Omental fat pad (tissue), 3 donors: ENCODE measurements at regions not wholly inside any gene's neighbourhood (a gene's known extent, or its start where the extent isn't known, plus 50 kb on each side); places are given as distances from the start of the nearest gene placed in this dataset.
"Not testable (repeated sequence)": the region's sequence is repeated elsewhere in the genome, so short reads cannot be mapped to it uniquely, and the experiment has no call there.

Source experiments
- ATAC-seq: fragments of 150-250 bp; one replicate; pipeline ENCODE4 v1.9.1; 2016; ENCODE audit warnings: mild to moderate bottlenecking, moderate library complexity; ENCODE audit not compliant: low FRiP score
- DNase-seq: peaks from one replicate; pipeline ENCODE4 v3.0.0-alpha.2; 2019; ENCODE audit warnings: low spot score
- TF ChIP-seq, protein P1 (sequence below), 3 donors: fragments of 450-650 bp; IDR thresholded peaks; one replicate each; pipeline ENCODE4 v1.5.1; 2016 to 2017; ENCODE audit warnings: antibody characterized with exemption in 3 of 3, mild to moderate bottlenecking in 3 of 3, moderate library complexity in 2 of 3

- TF ChIP-seq, protein P1, sequence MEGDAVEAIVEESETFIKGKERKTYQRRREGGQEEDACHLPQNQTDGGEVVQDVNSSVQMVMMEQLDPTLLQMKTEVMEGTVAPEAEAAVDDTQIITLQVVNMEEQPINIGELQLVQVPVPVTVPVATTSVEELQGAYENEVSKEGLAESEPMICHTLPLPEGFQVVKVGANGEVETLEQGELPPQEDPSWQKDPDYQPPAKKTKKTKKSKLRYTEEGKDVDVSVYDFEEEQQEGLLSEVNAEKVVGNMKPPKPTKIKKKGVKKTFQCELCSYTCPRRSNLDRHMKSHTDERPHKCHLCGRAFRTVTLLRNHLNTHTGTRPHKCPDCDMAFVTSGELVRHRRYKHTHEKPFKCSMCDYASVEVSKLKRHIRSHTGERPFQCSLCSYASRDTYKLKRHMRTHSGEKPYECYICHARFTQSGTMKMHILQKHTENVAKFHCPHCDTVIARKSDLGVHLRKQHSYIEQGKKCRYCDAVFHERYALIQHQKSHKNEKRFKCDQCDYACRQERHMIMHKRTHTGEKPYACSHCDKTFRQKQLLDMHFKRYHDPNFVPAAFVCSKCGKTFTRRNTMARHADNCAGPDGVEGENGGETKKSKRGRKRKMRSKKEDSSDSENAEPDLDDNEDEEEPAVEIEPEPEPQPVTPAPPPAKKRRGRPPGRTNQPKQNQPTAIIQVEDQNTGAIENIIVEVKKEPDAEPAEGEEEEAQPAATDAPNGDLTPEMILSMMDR (IDR thresholded peaks at IDR 0.05) = no peak
- ATAC-seq = no peak
- DNase-seq = no peak
Observed at GRCh38 chr5:32869216-32869615, 158.1 kb downstream of the NPR3 start.

DNA sequence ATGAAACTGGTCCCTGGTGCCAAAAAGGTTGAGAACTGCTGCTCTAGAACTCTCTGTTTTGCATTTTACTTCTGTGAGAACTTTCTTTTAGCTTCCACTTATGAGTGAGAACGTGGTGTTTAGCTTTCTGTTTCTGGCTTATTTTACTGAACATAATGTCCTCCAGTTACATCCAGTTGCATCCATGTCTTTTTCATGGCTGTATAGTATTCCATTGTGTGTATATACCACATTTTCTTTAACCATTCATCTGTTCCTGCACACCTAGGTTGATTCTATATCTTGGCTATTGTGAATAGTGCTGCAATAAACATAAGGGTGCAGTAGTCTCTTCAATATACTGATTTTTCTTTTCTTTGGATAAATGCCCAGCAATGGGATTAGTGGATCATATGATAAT lies 165.7 kb downstream of the NPR3 start:
- TF ChIP-seq, protein P1 (IDR thresholded peaks at IDR 0.05) = no peak
- ATAC-seq (no peak), DNase-seq (no peak)

- ATAC-seq = not testable (repeated sequence)
Observed at GRCh38 chr5:32879364-32879763, 168.2 kb downstream of the NPR3 start.

DNA sequence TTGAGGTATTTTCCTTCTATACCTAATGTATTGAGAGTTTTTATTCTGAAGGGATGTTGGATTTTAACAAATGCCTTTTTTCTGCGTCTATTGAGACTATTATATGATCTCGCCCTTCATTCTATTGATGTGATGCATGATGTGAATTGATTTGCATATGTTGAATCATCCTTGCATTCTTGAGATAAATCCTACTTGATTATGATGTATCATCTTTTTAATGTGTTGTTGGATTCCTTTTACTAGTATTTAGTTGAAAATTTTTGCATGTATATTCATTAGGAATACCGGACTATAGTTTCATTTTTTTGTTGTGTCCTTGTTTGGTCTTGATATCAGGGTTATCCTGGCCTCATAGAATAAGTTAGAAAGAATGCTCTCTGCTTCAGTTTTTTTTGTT lies 169.7 kb downstream of the NPR3 start:
- DNase-seq (no peak), ATAC-seq (no peak)
- TF ChIP-seq, protein P1 (IDR thresholded peaks at IDR 0.05) = no peak

More at GRCh38 chr5:32879364-32879763, 168.2 kb downstream of the NPR3 start:
- not testable (repeated sequence) for DNase-seq

DNA sequence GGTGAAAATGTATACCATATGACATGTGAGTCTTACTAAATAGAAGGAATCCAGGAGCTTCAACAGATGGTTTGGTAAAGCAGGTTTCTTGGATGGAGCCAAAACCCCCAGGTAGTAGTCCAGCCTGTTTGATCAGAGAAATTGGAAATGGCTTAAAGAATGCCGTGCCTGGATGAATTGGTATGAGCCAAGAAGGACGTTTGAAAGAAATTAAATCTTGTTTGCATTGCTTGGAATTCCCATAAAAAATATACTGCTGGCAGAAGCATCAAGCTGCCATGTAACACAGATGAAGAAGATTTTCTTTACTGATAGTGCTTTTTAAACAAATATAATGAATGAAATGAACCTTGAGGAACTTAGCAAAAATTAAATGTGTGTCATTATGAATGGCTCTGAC lies 176.3 kb downstream of the NPR3 start:
- TF ChIP-seq, protein P1 (IDR thresholded peaks at IDR 0.05) = no peak
- DNase-seq (no peak), ATAC-seq (no peak)

- ATAC-seq (no peak), DNase-seq (no peak)
- TF ChIP-seq, protein P1 (IDR thresholded peaks at IDR 0.05) = no peak
Observed at GRCh38 chr5:32889078-32889477, 178.0 kb downstream of the NPR3 start.

GRCh38 chr5:32903613-32904012 lies 192.5 kb downstream of the NPR3 start:
- DNase-seq (no peak), ATAC-seq (no peak)
- TF ChIP-seq, protein P1 (IDR thresholded peaks at IDR 0.05) = no peak

DNA sequence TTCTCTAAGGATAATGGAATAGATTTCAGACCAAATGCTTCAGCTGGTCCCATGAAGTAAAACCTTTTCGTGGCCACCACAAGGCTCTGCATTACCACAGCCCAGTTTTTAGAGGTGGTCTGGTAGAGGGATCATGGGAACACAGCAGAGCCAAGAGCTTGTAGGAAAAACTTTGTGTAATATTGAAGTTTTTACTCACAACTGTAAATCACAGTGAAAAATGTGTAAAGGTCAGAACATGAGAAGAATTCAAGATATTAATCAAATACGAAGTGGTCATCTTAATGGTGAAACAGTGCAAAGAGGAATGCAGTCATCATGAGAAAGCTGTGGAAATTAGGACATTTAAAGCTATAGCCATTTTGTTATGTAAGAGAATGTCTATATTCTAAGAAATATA lies 197.5 kb downstream of the NPR3 start:
- no peak for DNase-seq
- no peak for ATAC-seq
- TF ChIP-seq, protein P1 (IDR thresholded peaks at IDR 0.05) = no peak
